GM12892 (cell line): ENCODE measurements at regions not wholly inside any gene's neighbourhood (a gene's known extent, or its start where the extent isn't known, plus 50 kb on each side); places are given as distances from the start of the nearest gene placed in this dataset.

Experiments used
- POLR2AphosphoS5 ChIP-seq: IDR thresholded peaks from 2 replicates; pipeline ENCODE4 v1.6.1; 2011; ENCODE audit warnings: low read depth, low read length, control low read depth
- TAF1 ChIP-seq: IDR thresholded peaks from 2 replicates; pipeline ENCODE4 v1.6.1; 2011; ENCODE audit warnings: low read depth, mild to moderate bottlenecking, control low read depth, low read length, borderline replicate concordance

DNA sequence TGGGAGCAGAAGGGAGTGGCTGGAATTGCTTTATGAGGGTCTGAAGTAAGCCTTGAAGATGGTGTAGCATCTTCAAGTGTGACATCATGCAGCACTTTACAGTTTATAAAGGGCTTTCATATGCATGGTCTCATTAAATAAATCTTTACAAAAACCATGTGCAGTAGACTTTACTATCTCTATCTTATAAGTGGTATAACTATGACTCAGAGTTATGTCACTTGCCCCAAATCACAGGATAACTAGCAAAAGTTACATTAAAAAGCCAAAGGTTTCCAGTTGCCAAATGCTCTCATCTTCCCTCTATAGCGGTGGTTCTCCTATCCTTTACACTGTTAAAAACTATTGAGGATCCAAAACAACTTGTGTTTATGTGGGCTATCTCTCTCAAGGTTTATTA, 687.7 kb upstream of the MARCKS start:
- TF ChIP-seq POLR2AphosphoS5 (no peak), TAF1 (no peak)
